Thyroid gland (tissue), 4 donors: ENCODE measurements at regions not wholly inside any gene's neighbourhood (a gene's known extent, or its start where the extent isn't known, plus 50 kb on each side); places are given as distances from the start of the nearest gene placed in this dataset.

Experiments used
- DNase-seq, 2 donors: peaks; one replicate each; pipeline ENCODE4 v3.0.0-alpha.2; 2019
- H3K27ac ChIP-seq, 3 donors: fragments of 200-600 bp; sonication (generic); 1 replicate in 2 of 3; 2 replicates in 1 of 3; pipeline ENCODE4 v1.5.1; 2016 to 2019; ENCODE audit warnings: mild to moderate bottlenecking in 1 of 3, moderate library complexity in 1 of 3
- H3K27me3 ChIP-seq: fragments of 200-600 bp; sonication (generic); one replicate; pipeline ENCODE4 v1.5.1; 2019
- H3K36me3 ChIP-seq, 2 donors: fragments of 200-600 bp; sonication (generic); one replicate each; pipeline ENCODE4 v1.5.1; 2016 to 2019
- H3K4me1 ChIP-seq, 2 donors: fragments of 200-600 bp; sonication (generic); one replicate each; pipeline ENCODE4 v1.5.1; 2017 to 2019
- H3K4me3 ChIP-seq, 3 donors: fragments of 200-600 bp; sonication (generic); replicated peaks in 1 of 3; 1 replicate in 2 of 3; 2 replicates in 1 of 3; pipeline ENCODE4 v1.5.1; 2016; ENCODE audit warnings: mild to moderate bottlenecking in 1 of 3
- H3K9me3 ChIP-seq: fragments of 200-600 bp; sonication (generic); one replicate; pipeline ENCODE4 v1.5.1; 2017
- POLR2A ChIP-seq, 2 donors: fragments of 450-650 bp; IDR thresholded peaks; one replicate each; pipeline ENCODE4 v1.6.1; 2017; ENCODE audit warnings: antibody characterized with exemption in 2 of 2, mild to moderate bottlenecking in 2 of 2, moderate library complexity in 1 of 2
- WGBS, 2 donors: methylation state at CpG; one replicate each; pipeline ENCODE4 v1.1.5; 2017; 5-methylcytosine and 5-hydroxymethylcytosine counted together
- intact Hi-C: fragments of 100-400 bp; cut with DNase I; formaldehyde crosslinking; loops from one replicate; pipeline ENCODE4 v1.15.1; 2023
- TF ChIP-seq, protein P1 (sequence below), 6 experiments: fragments of 200-600 bp in 3 of 6; fragments of 450-650 bp in 3 of 6; sonication (generic) in 3 of 6; IDR thresholded peaks; one replicate each; pipeline ENCODE4 v1.5.1; 2016 to 2019; ENCODE audit warnings: antibody characterized with exemption in 6 of 6, mild to moderate bottlenecking in 2 of 6, inconsistent platforms in 1 of 6, moderate library complexity in 1 of 6

DNA sequence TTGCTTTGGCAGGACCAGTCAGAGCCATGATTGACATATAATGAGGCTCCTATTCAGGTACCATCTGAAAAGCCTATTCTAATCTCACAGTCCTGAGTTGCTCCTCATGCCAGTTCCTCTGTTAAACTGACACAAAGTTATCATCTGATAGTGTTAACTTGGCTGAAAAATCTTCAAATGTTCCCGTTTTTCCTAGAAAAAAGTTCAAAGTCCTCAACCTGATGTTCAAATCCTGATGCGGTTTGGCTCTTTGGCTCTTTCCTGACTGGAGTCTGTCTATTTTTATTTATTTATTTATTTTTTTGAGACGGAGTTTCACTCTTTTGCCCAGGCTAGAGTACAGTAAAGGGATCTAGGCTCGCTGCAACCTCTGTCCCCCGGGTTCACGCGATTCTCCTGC is 244.2 kb downstream of the ANKRD50 start:
- H3K4me3 ChIP-seq, result no peak overlapping the region
- H3K27me3 ChIP-seq, result no peaks in the 10 kb centered on the region
- H3K9me3 ChIP-seq, result no peaks in the 10 kb centered on the region
- H3K36me3 ChIP-seq, result no peaks in the 10 kb centered on the region
- peaks cover 0 to 10% of the 10 kb centered on the region in 2 donors for H3K4me1 ChIP-seq
- no peak overlapping the region for H3K27ac ChIP-seq
- TF ChIP-seq POLR2A (IDR thresholded peaks at IDR 0.05), result no peak
- TF ChIP-seq, protein P1, sequence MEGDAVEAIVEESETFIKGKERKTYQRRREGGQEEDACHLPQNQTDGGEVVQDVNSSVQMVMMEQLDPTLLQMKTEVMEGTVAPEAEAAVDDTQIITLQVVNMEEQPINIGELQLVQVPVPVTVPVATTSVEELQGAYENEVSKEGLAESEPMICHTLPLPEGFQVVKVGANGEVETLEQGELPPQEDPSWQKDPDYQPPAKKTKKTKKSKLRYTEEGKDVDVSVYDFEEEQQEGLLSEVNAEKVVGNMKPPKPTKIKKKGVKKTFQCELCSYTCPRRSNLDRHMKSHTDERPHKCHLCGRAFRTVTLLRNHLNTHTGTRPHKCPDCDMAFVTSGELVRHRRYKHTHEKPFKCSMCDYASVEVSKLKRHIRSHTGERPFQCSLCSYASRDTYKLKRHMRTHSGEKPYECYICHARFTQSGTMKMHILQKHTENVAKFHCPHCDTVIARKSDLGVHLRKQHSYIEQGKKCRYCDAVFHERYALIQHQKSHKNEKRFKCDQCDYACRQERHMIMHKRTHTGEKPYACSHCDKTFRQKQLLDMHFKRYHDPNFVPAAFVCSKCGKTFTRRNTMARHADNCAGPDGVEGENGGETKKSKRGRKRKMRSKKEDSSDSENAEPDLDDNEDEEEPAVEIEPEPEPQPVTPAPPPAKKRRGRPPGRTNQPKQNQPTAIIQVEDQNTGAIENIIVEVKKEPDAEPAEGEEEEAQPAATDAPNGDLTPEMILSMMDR (IDR thresholded peaks at IDR 0.05), result no peak
- WGBS, 2 donors, result 94 to 97% methylated on average over 7 of the region's 7 CpGs
- no peak for DNase-seq
- intact Hi-C loops, result no loop called here

DNA sequence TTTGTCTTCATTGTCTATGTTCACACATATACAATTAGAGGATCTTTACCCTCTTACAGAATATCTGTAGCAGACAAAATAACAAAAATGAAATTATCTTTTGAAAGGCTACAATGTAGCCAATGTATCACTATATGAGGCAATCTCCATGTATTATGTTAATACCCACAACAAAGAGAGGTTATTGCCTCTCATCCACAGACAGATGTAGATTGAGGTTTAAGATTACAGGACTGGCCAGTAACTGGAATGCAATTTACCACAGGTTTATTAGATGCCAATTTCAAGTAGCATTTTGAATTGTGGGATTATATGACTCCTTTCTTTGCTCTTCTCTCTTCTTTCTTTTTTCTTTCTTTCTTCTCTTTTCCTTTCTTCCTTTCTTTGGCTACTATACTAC is 242.6 kb downstream of the ANKRD50 start:
- no peaks in the 10 kb centered on the region for H3K27me3 ChIP-seq
- no peak overlapping the region for H3K27ac ChIP-seq
- intact Hi-C loops, result no loop called here
- H3K9me3 ChIP-seq, result no peaks in the 10 kb centered on the region
- no peak for DNase-seq
- H3K36me3 ChIP-seq, result no peaks in the 10 kb centered on the region
- no peak for TF ChIP-seq POLR2A (IDR thresholded peaks at IDR 0.05)
- TF ChIP-seq, protein P1 (IDR thresholded peaks at IDR 0.05), result no peak
- no peak overlapping the region for H3K4me3 ChIP-seq
- peaks cover 0 to 10% of the 10 kb centered on the region in 2 donors for H3K4me1 ChIP-seq

DNA sequence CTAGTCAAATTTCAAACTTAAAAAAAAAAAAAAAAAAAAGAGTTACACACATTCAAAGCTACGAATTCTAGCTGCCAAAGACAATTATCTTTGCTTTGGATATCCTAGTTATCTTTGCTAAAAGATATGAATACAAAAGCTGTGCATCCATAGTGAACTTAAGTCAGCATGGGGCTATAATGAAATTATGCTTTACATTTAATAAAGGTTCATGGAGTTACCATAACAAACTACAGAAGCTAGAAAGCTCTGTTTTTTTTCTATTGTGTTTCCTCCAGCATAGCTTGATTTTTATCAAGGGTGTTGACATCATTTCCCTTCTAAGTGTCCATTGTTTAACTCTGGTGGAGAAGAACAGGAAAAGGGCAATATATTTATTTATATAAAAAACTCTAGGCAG is 234.1 kb downstream of the ANKRD50 start:
- no peaks in the 10 kb centered on the region for H3K9me3 ChIP-seq
- 48 to 60% methylated on average over 1 of the region's 1 CpG for WGBS, 2 donors
- no peak for DNase-seq

DNA sequence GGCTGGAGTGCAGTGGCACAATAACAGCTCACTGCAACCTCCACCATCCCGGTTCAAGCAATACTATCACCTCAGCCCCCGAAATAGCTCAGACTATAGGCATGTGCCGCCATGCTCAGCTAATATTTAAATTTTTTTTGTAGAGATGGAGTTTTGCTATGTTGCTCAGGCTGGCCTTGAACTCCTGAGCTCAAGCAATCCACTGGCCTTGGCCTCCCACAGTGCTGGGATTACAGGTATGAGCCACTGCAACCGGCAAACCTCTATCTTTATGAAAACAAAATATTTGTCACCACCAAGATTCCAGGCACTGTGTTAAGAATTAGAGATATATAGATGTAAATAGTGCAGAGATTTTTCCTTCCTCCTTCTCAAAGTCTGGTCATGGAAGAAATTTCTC is 232.5 kb downstream of the ANKRD50 start:
- intact Hi-C loops, result no loop called here
- Histone ChIP-seq H3K4me1 (no peaks in the 10 kb centered on the region), H3K9me3 (no peaks in the 10 kb centered on the region), H3K27ac (no peak overlapping the region), H3K4me3 (no peak overlapping the region), H3K36me3 (no peaks in the 10 kb centered on the region), H3K27me3 (no peaks in the 10 kb centered on the region)
- whole genome bisulfite sequencing, 2 donors, result 97% methylated on average over 4 of the region's 4 CpGs
- no peak for DNase-seq
- TF ChIP-seq POLR2A (IDR thresholded peaks at IDR 0.05), result no peak
- TF ChIP-seq, protein P1 (IDR thresholded peaks at IDR 0.05), result no peak

More for the DNA sequence above, 234.1 kb downstream of the ANKRD50 start:
- Histone ChIP-seq H3K27ac (no peak overlapping the region), H3K4me1 (no peaks in the 10 kb centered on the region), H3K4me3 (no peak overlapping the region), H3K36me3 (no peaks in the 10 kb centered on the region), H3K27me3 (no peaks in the 10 kb centered on the region)
- intact Hi-C loops, result no loop called here
- TF ChIP-seq, protein P1 (IDR thresholded peaks at IDR 0.05), result no peak
- TF ChIP-seq POLR2A (IDR thresholded peaks at IDR 0.05), result no peak

DNA sequence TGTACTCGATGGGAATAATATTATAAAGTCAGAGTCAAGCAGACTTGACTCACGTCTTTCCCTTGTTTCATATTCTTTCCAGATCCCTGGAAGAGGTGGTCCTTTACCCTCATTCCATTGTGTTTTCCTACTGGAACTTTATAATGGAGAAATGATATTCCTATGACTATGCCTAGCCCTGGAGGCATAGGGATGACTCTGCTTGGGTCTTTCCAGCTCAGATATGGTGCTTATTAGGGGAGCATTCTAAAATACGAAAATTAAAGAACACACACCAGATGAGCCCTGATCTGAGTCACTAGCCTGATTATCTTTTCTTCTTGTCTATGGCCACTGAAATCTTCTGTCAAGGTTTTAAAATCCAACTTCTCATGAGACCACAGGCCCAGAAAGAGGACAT is 231.4 kb downstream of the ANKRD50 start:
- H3K4me1 ChIP-seq, result no peaks in the 10 kb centered on the region
- H3K4me3 ChIP-seq, result no peak overlapping the region
- DNase-seq, result no peak
- TF ChIP-seq, protein P1 (IDR thresholded peaks at IDR 0.05), result no peak
- TF ChIP-seq POLR2A (IDR thresholded peaks at IDR 0.05), result no peak
- H3K27ac ChIP-seq, result no peak overlapping the region
- 96 to 97% methylated on average over 3 of the region's 3 CpGs for WGBS, 2 donors
- intact Hi-C loops, result no loop called here
- no peaks in the 10 kb centered on the region for H3K27me3 ChIP-seq
- H3K36me3 ChIP-seq, result no peaks in the 10 kb centered on the region
- no peaks in the 10 kb centered on the region for H3K9me3 ChIP-seq
